Thymus (tissue), 11 donors: ENCODE measurements at regions not wholly inside any gene's neighbourhood (a gene's known extent, or its start where the extent isn't known, plus 50 kb on each side); places are given as distances from the start of the nearest gene placed in this dataset.

ENCODE experiments used
- DNase-seq, 9 donors: peaks; one replicate each; pipeline ENCODE4 v3.0.0-alpha.2; 2013; ENCODE audit warnings: low spot score in 9 of 9, low read depth in 6 of 9, missing footprints in 1 of 9
- H3K27ac ChIP-seq, 2 donors: one replicate each; pipeline ENCODE4 v1.5.1; 2013; ENCODE audit warnings: control low read depth in 1 of 2, low read depth in 1 of 2, low read length in 1 of 2, mild to moderate bottlenecking in 1 of 2, moderate library complexity in 1 of 2
- H3K27me3 ChIP-seq, 2 donors: one replicate each; pipeline ENCODE4 v1.5.1; 2013; ENCODE audit warnings: low read length in 1 of 2; ENCODE audit not compliant: control insufficient read depth in 2 of 2, insufficient read depth in 1 of 2
- H3K36me3 ChIP-seq, 2 donors: one replicate each; pipeline ENCODE4 v1.5.1; 2013; ENCODE audit warnings: low read length in 1 of 2, mild to moderate bottlenecking in 1 of 2, moderate library complexity in 1 of 2; ENCODE audit not compliant: control insufficient read depth in 2 of 2, insufficient read depth in 2 of 2
- H3K4me1 ChIP-seq, 2 donors: one replicate each; pipeline ENCODE4 v1.5.1; 2013; ENCODE audit warnings: low read length in 2 of 2; ENCODE audit not compliant: control insufficient read depth in 2 of 2, insufficient read depth in 2 of 2
- H3K4me3 ChIP-seq, 2 donors: one replicate each; pipeline ENCODE4 v1.5.1; 2013; ENCODE audit warnings: low read length in 2 of 2, control low read depth in 1 of 2, mild to moderate bottlenecking in 1 of 2
- H3K9me3 ChIP-seq, 2 donors: one replicate each; pipeline ENCODE4 v1.5.1; 2013; ENCODE audit warnings: low read length in 1 of 2, mild to moderate bottlenecking in 1 of 2; ENCODE audit not compliant: control insufficient read depth in 2 of 2, insufficient read depth in 1 of 2
- WGBS: extraction: QIAGEN DNeasy Blood & Tissue Kit; methylation state at CpG from one replicate; pipeline ENCODE4 v1.1.7; 2013; 5-methylcytosine and 5-hydroxymethylcytosine counted together
- donor health status: healthy.

- no peaks in the 10 kb centered on the region for H3K4me1 ChIP-seq
- WGBS = 96% methylated on average over 2 of the region's 2 CpGs
- H3K4me3 ChIP-seq = no peak overlapping the region
- no peaks in the 10 kb centered on the region for H3K36me3 ChIP-seq
- no peaks in the 10 kb centered on the region for H3K27me3 ChIP-seq
- no peak for DNase-seq
- no peak overlapping the region for H3K27ac ChIP-seq
- H3K9me3 ChIP-seq = no peaks in the 10 kb centered on the region
Observed at GRCh38 chr17:63347475-63347874, 98.6 kb downstream of the CYB561 start.

GRCh38 chr17:63349478-63350000, 96.6 kb downstream of the CYB561 start:
- 96% methylated on average over 3 of the region's 3 CpGs for WGBS
- no peak overlapping the region for H3K4me3 ChIP-seq
- DNase-seq = no peak

GRCh38 chr17:63350364-63350763, 95.7 kb downstream of the CYB561 start:
- H3K9me3 ChIP-seq = no peaks in the 10 kb centered on the region
- H3K4me3 ChIP-seq = no peak overlapping the region
- H3K36me3 ChIP-seq = no peaks in the 10 kb centered on the region
- DNase-seq = no peak
- H3K4me1 ChIP-seq = no peaks in the 10 kb centered on the region
- no peaks in the 10 kb centered on the region for H3K27me3 ChIP-seq
- WGBS = 98% methylated on average over 4 of the region's 4 CpGs
- no peak overlapping the region for H3K27ac ChIP-seq

More at GRCh38 chr17:63349478-63350000, 96.6 kb downstream of the CYB561 start:
- Histone ChIP-seq H3K27me3 (no peaks in the 10 kb centered on the region), H3K4me1 (no peaks in the 10 kb centered on the region), H3K36me3 (no peaks in the 10 kb centered on the region), H3K27ac (no peak overlapping the region), H3K9me3 (no peaks in the 10 kb centered on the region)

- no peak for DNase-seq
- no peaks in the 10 kb centered on the region for H3K27me3 ChIP-seq
- H3K36me3 ChIP-seq = no peaks in the 10 kb centered on the region
- 98% methylated on average over 4 of the region's 4 CpGs for WGBS
- H3K27ac ChIP-seq = no peak overlapping the region
- H3K4me3 ChIP-seq = no peak overlapping the region
- H3K4me1 ChIP-seq = no peaks in the 10 kb centered on the region
- no peaks in the 10 kb centered on the region for H3K9me3 ChIP-seq
Observed at GRCh38 chr17:63354256-63354655, 91.8 kb downstream of the CYB561 start.

GRCh38 chr17:63356337-63356757, 89.8 kb downstream of the CYB561 start:
- no peak overlapping the region for H3K27ac ChIP-seq
- WGBS = 99% methylated on average over 1 of the region's 1 CpG
- no peaks in the 10 kb centered on the region for H3K4me1 ChIP-seq
- no peak for DNase-seq
- H3K4me3 ChIP-seq = no peak overlapping the region
- H3K36me3 ChIP-seq = no peaks in the 10 kb centered on the region
- peaks cover 0 to 5% of the 10 kb centered on the region in 2 donors for H3K9me3 ChIP-seq
- H3K27me3 ChIP-seq = no peaks in the 10 kb centered on the region

GRCh38 chr17:63358111-63358839, 87.8 kb downstream of the CYB561 start:
- H3K27ac ChIP-seq = no peak overlapping the region
- WGBS = 95% methylated on average over 6 of the region's 6 CpGs
- DNase-seq = no peak

GRCh38 chr17:63358956-63359355, 87.2 kb downstream of the CYB561 start:
- DNase-seq = no peak
- H3K4me1 ChIP-seq = no peaks in the 10 kb centered on the region
- H3K27ac ChIP-seq = no peak overlapping the region

More at GRCh38 chr17:63358111-63358839, 87.8 kb downstream of the CYB561 start:
- Histone ChIP-seq H3K9me3 (peaks cover 2 to 18% of the 10 kb centered on the region in 2 donors), H3K27me3 (no peaks in the 10 kb centered on the region), H3K4me1 (no peaks in the 10 kb centered on the region), H3K4me3 (no peak overlapping the region), H3K36me3 (no peaks in the 10 kb centered on the region)

GRCh38 chr17:63361182-63361581, 84.9 kb downstream of the CYB561 start:
- H3K27me3 ChIP-seq = no peaks in the 10 kb centered on the region
- 98% methylated on average over 7 of the region's 7 CpGs for WGBS
- no peaks in the 10 kb centered on the region for H3K36me3 ChIP-seq

More at GRCh38 chr17:63358956-63359355, 87.2 kb downstream of the CYB561 start:
- Histone ChIP-seq H3K36me3 (no peaks in the 10 kb centered on the region), H3K9me3 (peaks cover 2 to 18% of the 10 kb centered on the region in 2 donors), H3K4me3 (no peak overlapping the region), H3K27me3 (no peaks in the 10 kb centered on the region)
- WGBS = 90% methylated on average over 3 of the region's 3 CpGs

GRCh38 chr17:63362115-63362514, 84.0 kb downstream of the CYB561 start:
- no peaks in the 10 kb centered on the region for H3K4me1 ChIP-seq
- no peak overlapping the region for H3K4me3 ChIP-seq
- 94% methylated on average over 2 of the region's 2 CpGs for WGBS

More at GRCh38 chr17:63361182-63361581, 84.9 kb downstream of the CYB561 start:
- no peak for DNase-seq
- Histone ChIP-seq H3K9me3 (peaks cover 2 to 18% of the 10 kb centered on the region in 2 donors), H3K27ac (no peak overlapping the region), H3K4me3 (no peak overlapping the region), H3K4me1 (no peaks in the 10 kb centered on the region)

More at GRCh38 chr17:63362115-63362514, 84.0 kb downstream of the CYB561 start:
- no peak for DNase-seq
- Histone ChIP-seq H3K36me3 (no peaks in the 10 kb centered on the region), H3K9me3 (peaks cover 2 to 18% of the 10 kb centered on the region in 2 donors), H3K27ac (no peak overlapping the region), H3K27me3 (no peaks in the 10 kb centered on the region)
